ENCODE measurements at regions not wholly inside any gene's neighbourhood (a gene's known extent, or its start where the extent isn't known, plus 50 kb on each side); places are given as distances from the start of the nearest gene placed in this dataset.

GRCh38 chr6:95230071-95230740 lies 347.1 kb upstream of the MANEA start (continued):
- TF ChIP-seq, protein P1, sequence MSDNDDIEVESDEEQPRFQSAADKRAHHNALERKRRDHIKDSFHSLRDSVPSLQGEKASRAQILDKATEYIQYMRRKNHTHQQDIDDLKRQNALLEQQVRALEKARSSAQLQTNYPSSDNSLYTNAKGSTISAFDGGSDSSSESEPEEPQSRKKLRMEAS (IDR thresholded peaks at IDR 0.05), result no peak
- TF ChIP-seq SRF (IDR thresholded peaks at IDR 0.05; ENCODE audit: low read depth), result no peak

- TF ChIP-seq POLR2AphosphoS5 (IDR thresholded peaks at IDR 0.05; ENCODE audit: low read depth, low read length) (no peak), ZNF274 (IDR thresholded peaks at IDR 0.05; ENCODE audit: low read depth, low read length) (no peak), JUND (IDR thresholded peaks at IDR 0.05) (no peak), CEBPB (IDR thresholded peaks at IDR 0.05; ENCODE audit: low read depth) (no peak), SP1 (IDR thresholded peaks at IDR 0.05; ENCODE audit: low read depth) (no peak), SIN3A (IDR thresholded peaks at IDR 0.05; ENCODE audit: low read depth) (no peak)
- ChIA-PET CTCF (no interaction called here), POLR2A (no interaction called here), RAD21 (ENCODE audit: low non-redundant PET in 1 of 2, low total read pairs in 2 of 2, uncharacterized antibody in 2 of 2, unreplicated experiment in 2 of 2) (no interaction called here)
- H3K27ac ChIP-seq (ENCODE audit: low read depth, low read length), result no peak overlapping the region
- no TSS peak for BruUV-seq (replicated peaks)
- ATAC-seq, result no peak
- DNase-seq (ENCODE audit: low read depth, low spot score), result no peak
- no peaks in the 10 kb centered on the region for H3K79me2 ChIP-seq (ENCODE audit: insufficient read depth, low read length)
- no peaks in the 10 kb centered on the region for H4K20me1 ChIP-seq (ENCODE audit: insufficient read depth)
- H3K9ac ChIP-seq (ENCODE audit: low read length), result no peak overlapping the region
- H3K4me2 ChIP-seq (ENCODE audit: low read length), result no peak overlapping the region
- no peak overlapping the region for H2AFZ ChIP-seq (ENCODE audit: low read depth, low read length, poor library complexity, severe bottlenecking)
- H3K4me3 ChIP-seq (replicated peaks in 1 of 2; ENCODE audit: low read depth in 1 of 2, low read length in 2 of 2), result no peak overlapping the region
- H3K9me2 ChIP-seq (ENCODE audit: insufficient read depth), result no peaks in the 10 kb centered on the region
- H3K36me3 ChIP-seq (ENCODE audit: control insufficient read depth in 1 of 2, insufficient read depth in 2 of 2, low read length in 2 of 2), result no peaks in the 10 kb centered on the region
- no peaks in the 10 kb centered on the region for H3K27me3 ChIP-seq (ENCODE audit: insufficient read depth, low read length)
- intact Hi-C loops (cut with micrococcal nuclease), result no loop called here
- H3K9me3 ChIP-seq (ENCODE audit: control insufficient read depth in 1 of 2, insufficient read depth in 1 of 2, low read depth in 1 of 2, low read length in 2 of 2), result no peaks in the 10 kb centered on the region
- no peaks in the 10 kb centered on the region for H3K4me1 ChIP-seq (ENCODE audit: control insufficient read depth in 1 of 2, insufficient read depth in 2 of 2, low read length in 2 of 2)
Measured at GRCh38 chr6:95231416-95231815, 345.9 kb upstream of the MANEA start.

DNA sequence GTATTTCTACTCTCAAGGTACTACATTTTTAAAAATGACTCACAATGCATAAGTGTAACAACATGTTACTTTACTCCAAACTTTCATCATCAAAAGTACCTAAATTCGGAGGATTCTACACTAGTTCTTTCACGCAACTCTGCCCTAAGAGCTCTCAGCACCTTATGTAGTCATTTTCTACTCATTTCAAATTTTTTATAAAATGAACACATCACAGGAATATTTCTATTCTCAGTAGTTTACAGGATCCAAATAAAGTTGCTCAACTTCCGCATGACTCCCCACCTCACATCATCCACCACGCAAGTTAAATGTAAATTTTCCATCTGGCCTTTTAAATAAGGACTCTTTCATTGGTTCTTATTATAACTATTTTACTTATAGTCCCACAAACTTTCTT lies 344.9 kb upstream of the MANEA start:
- Histone ChIP-seq H2AFZ (ENCODE audit: low read depth, low read length, poor library complexity, severe bottlenecking) (no peak overlapping the region), H4K20me1 (ENCODE audit: insufficient read depth) (no peaks in the 10 kb centered on the region), H3K27ac (ENCODE audit: low read depth, low read length) (no peak overlapping the region), H3K4me1 (ENCODE audit: control insufficient read depth in 1 of 2, insufficient read depth in 2 of 2, low read length in 2 of 2) (no peaks in the 10 kb centered on the region), H3K9ac (ENCODE audit: low read length) (no peak overlapping the region), H3K27me3 (ENCODE audit: insufficient read depth, low read length) (no peaks in the 10 kb centered on the region), H3K4me3 (replicated peaks in 1 of 2; ENCODE audit: low read depth in 1 of 2, low read length in 2 of 2) (no peak overlapping the region), H3K79me2 (ENCODE audit: insufficient read depth, low read length) (no peaks in the 10 kb centered on the region), H3K36me3 (ENCODE audit: control insufficient read depth in 1 of 2, insufficient read depth in 2 of 2, low read length in 2 of 2) (no peaks in the 10 kb centered on the region), H3K9me3 (ENCODE audit: control insufficient read depth in 1 of 2, insufficient read depth in 1 of 2, low read depth in 1 of 2, low read length in 2 of 2) (no peaks in the 10 kb centered on the region), H3K9me2 (ENCODE audit: insufficient read depth) (no peaks in the 10 kb centered on the region), H3K4me2 (ENCODE audit: low read length) (no peak overlapping the region)
- BruUV-seq (replicated peaks), result no TSS peak
- CTCF ChIA-PET, result no interaction called here
- RAD21 ChIA-PET (ENCODE audit: low non-redundant PET in 1 of 2, low total read pairs in 2 of 2, uncharacterized antibody in 2 of 2, unreplicated experiment in 2 of 2), result no interaction called here
- no peak for TF ChIP-seq POLR2A (IDR thresholded peaks at IDR 0.05; ENCODE audit: borderline replicate concordance, extremely low read depth, insufficient read depth, insufficient read length)
- DNase-seq (ENCODE audit: low read depth, low spot score) (no peak), ATAC-seq (no peak)
- POLR2A ChIA-PET, result no interaction called here
- intact Hi-C loops (cut with micrococcal nuclease), result no loop called here
